ENCODE measurements at regions not wholly inside any gene's neighbourhood (a gene's known extent, or its start where the extent isn't known, plus 50 kb on each side); places are given as distances from the start of the nearest gene placed in this dataset.

DNA sequence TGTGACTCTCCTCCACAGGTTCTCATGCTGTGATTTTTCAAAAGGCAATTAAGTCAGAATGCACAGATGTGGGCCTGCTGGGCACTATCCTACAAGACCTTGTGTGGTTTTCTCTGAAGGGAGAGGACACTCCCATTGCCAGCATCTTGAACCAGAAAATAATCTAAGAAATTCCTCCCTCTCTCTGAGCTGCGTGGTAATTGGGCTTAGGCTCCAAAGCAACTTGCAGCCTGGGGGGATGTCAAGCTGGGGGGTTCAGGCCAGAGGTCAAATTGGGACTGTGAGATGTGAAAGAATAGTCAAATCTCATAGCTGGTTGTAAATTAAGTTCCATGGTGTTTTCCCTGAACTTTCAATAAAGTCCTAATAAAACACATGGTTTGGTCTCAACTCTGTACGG is 350.6 kb upstream of the SLC7A11 start:
- no TSS peak for BruUV-seq (replicated peaks)
- ChIA-PET CTCF (interaction anchor here (1.0 kb wide), 1 partner anchor 88 kb away, joined by 3 read pairs; no protein-coding TSS in a partner anchor), POLR2A (no interaction called here)
- H3K4me3 Mint-ChIP-seq (ENCODE audit: unreplicated experiment) = no peak overlapping the region
- H3K9me3 Mint-ChIP-seq (ENCODE audit: unreplicated experiment) = no peaks in the 10 kb centered on the region
- H3K27me3 Mint-ChIP-seq (ENCODE audit: insufficient read depth, unreplicated experiment) = no peaks in the 10 kb centered on the region
- no peaks in the 10 kb centered on the region for H3K36me3 Mint-ChIP-seq (ENCODE audit: insufficient read depth, unreplicated experiment)
- TF ChIP-seq, protein P1, sequence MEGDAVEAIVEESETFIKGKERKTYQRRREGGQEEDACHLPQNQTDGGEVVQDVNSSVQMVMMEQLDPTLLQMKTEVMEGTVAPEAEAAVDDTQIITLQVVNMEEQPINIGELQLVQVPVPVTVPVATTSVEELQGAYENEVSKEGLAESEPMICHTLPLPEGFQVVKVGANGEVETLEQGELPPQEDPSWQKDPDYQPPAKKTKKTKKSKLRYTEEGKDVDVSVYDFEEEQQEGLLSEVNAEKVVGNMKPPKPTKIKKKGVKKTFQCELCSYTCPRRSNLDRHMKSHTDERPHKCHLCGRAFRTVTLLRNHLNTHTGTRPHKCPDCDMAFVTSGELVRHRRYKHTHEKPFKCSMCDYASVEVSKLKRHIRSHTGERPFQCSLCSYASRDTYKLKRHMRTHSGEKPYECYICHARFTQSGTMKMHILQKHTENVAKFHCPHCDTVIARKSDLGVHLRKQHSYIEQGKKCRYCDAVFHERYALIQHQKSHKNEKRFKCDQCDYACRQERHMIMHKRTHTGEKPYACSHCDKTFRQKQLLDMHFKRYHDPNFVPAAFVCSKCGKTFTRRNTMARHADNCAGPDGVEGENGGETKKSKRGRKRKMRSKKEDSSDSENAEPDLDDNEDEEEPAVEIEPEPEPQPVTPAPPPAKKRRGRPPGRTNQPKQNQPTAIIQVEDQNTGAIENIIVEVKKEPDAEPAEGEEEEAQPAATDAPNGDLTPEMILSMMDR (IDR thresholded peaks at IDR 0.05; ENCODE audit: unreplicated experiment) = no peak
- H3K27ac Mint-ChIP-seq (ENCODE audit: low read depth, unreplicated experiment) = no peak overlapping the region
- intact Hi-C loops (cut with micrococcal nuclease) = no loop called here
- DNase-seq (ENCODE audit: unreplicated experiment) = no peak
- no peaks in the 10 kb centered on the region for H3K4me1 Mint-ChIP-seq (ENCODE audit: insufficient read depth, unreplicated experiment)

DNA sequence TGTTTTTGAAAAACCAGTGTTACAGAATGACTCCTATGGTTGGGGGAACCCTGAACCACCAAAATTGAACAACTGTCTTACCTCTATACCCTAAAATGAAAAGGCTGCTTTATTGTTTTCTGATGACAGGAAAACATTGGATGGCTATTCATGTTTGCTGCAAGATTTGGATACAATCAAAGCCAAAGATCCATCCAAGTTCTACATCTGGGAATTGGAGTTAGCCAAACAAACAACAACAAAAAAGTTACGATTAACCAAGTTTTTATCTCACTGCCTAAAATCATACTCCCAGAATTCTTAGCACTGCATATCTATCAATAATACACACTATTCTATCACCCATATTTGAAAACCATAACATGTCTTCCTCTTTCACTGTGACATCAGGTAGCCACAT is 349.7 kb upstream of the SLC7A11 start:
- Mint-ChIP-seq H3K4me1 (ENCODE audit: insufficient read depth, unreplicated experiment) (no peaks in the 10 kb centered on the region), H3K9me3 (ENCODE audit: unreplicated experiment) (peaks cover 6% of the 10 kb centered on the region), H3K36me3 (ENCODE audit: insufficient read depth, unreplicated experiment) (no peaks in the 10 kb centered on the region), H3K27ac (ENCODE audit: low read depth, unreplicated experiment) (no peak overlapping the region), H3K4me3 (ENCODE audit: unreplicated experiment) (no peak overlapping the region), H3K27me3 (ENCODE audit: insufficient read depth, unreplicated experiment) (no peaks in the 10 kb centered on the region)
- ChIA-PET POLR2A (no interaction called here), CTCF (no interaction called here)
- intact Hi-C loops (cut with micrococcal nuclease) = no loop called here
- BruUV-seq (replicated peaks) = no TSS peak
- no peak for DNase-seq (ENCODE audit: unreplicated experiment)
- TF ChIP-seq, protein P1 (IDR thresholded peaks at IDR 0.05; ENCODE audit: unreplicated experiment) = no peak

DNA sequence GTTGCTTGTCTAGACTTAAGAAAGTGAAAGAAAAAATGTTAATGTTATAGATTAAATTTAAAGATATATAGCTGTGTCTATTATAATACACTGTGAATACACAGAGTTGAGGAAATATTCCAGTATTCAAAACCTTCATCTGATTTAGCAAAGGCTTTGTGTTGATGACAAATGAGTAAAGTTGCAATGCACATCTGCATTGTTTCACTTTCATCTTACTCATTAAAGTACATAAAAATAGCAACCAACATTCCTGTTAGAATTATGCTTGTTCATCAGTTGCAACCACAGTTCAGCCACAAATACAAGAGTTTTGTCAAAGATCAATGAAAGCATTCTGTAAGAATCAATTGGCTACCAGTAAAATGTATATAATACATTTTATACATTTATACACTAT is 346.4 kb upstream of the SLC7A11 start:
- DNase-seq (ENCODE audit: unreplicated experiment) = no peak
- H3K27me3 Mint-ChIP-seq (ENCODE audit: insufficient read depth, unreplicated experiment) = no peaks in the 10 kb centered on the region
- POLR2A ChIA-PET = no interaction called here
- H3K4me1 Mint-ChIP-seq (ENCODE audit: insufficient read depth, unreplicated experiment) = no peaks in the 10 kb centered on the region
- CTCF ChIA-PET = interaction anchor here (0.9 kb wide), 1 partner anchor 92 kb away, joined by 3 read pairs; no protein-coding TSS in a partner anchor
- peaks cover 6% of the 10 kb centered on the region for H3K9me3 Mint-ChIP-seq (ENCODE audit: unreplicated experiment)
- H3K36me3 Mint-ChIP-seq (ENCODE audit: insufficient read depth, unreplicated experiment) = no peaks in the 10 kb centered on the region
- no TSS peak for BruUV-seq (replicated peaks)
- intact Hi-C loops (cut with micrococcal nuclease) = no loop called here
- TF ChIP-seq, protein P1 (IDR thresholded peaks at IDR 0.05; ENCODE audit: unreplicated experiment) = no peak
- H3K4me3 Mint-ChIP-seq (ENCODE audit: unreplicated experiment) = no peak overlapping the region
- no peak overlapping the region for H3K27ac Mint-ChIP-seq (ENCODE audit: low read depth, unreplicated experiment)

DNA sequence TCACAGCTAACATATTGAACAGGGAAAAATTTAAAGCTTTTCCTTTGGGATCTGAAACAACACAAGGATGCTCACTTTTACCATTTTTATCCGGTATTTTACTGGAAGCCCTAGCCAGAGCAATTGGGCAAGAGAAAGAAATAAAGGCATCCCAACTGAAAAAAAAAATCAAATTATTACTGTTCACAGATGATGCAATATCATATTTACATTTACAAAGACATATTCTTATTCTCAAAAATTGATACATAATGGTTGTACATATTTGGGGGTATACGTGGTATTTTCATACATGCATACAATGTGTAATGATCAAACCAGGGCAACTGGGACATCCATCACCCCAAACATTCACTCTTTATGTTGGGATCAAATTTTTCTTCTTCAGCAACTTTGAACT is 337.0 kb upstream of the SLC7A11 start:
- H3K36me3 Mint-ChIP-seq (ENCODE audit: insufficient read depth, unreplicated experiment) = no peaks in the 10 kb centered on the region

More for the DNA sequence above, 337.0 kb upstream of the SLC7A11 start:
- TF ChIP-seq, protein P1 (IDR thresholded peaks at IDR 0.05; ENCODE audit: unreplicated experiment) = no peak
- ChIA-PET POLR2A (no interaction called here), CTCF (interaction anchor here (1.7 to 3.1 kb wide), 3 partner anchors 101 to 489 kb away, joined by 7 to 13 read pairs (median 10); no protein-coding TSS in a partner anchor)
- no peaks in the 10 kb centered on the region for H3K27me3 Mint-ChIP-seq (ENCODE audit: insufficient read depth, unreplicated experiment)
- no peak overlapping the region for H3K4me3 Mint-ChIP-seq (ENCODE audit: unreplicated experiment)
- intact Hi-C loops (cut with micrococcal nuclease) = loop anchor here (5.0 kb wide), 1 partner anchor 392 kb away; no protein-coding TSS in a partner anchor
- H3K4me1 Mint-ChIP-seq (ENCODE audit: insufficient read depth, unreplicated experiment) = no peaks in the 10 kb centered on the region
- no peak for DNase-seq (ENCODE audit: unreplicated experiment)
- H3K9me3 Mint-ChIP-seq (ENCODE audit: unreplicated experiment) = no peaks in the 10 kb centered on the region
- H3K27ac Mint-ChIP-seq (ENCODE audit: low read depth, unreplicated experiment) = no peak overlapping the region
- BruUV-seq (replicated peaks) = no TSS peak

Data from MCF 10A (cell line).